ENCODE measurements at regions not wholly inside any gene's neighbourhood (a gene's known extent, or its start where the extent isn't known, plus 50 kb on each side); places are given as distances from the start of the nearest gene placed in this dataset.

GRCh38 chr12:119262388-119262787 is 72.1 kb upstream of the CCDC60 start:
- Histone ChIP-seq H4K5ac (ENCODE audit: insufficient read length, low read depth, low read length) (no peak overlapping the region), H4K91ac (ENCODE audit: insufficient read length, low read depth, low read length) (no peak overlapping the region), H4K8ac (replicated peaks; ENCODE audit: insufficient read length, low read depth, low read length) (no peak overlapping the region), H3K27ac (ENCODE audit: insufficient read length, low read depth, low read length) (no peak overlapping the region), H3K27me3 (ENCODE audit: insufficient read depth, low read length) (no peaks in the 10 kb centered on the region), H3K9ac (ENCODE audit: extremely low read depth, insufficient read length, low read length) (no peak overlapping the region), H2BK20ac (ENCODE audit: low read depth, low read length, poor library complexity, severe bottlenecking) (no peak overlapping the region), H3K23ac (ENCODE audit: insufficient read length, low read depth, low read length) (no peak overlapping the region), H2AFZ (ENCODE audit: low read length) (no peak overlapping the region), H2BK12ac (ENCODE audit: insufficient read length, low read depth, low read length) (no peak overlapping the region), H3K18ac (ENCODE audit: insufficient read length, low read depth, low read length) (no peak overlapping the region), H3K14ac (ENCODE audit: insufficient read depth, low read length) (no peak overlapping the region), H3K4me2 (ENCODE audit: insufficient read depth, insufficient read length, low read length) (no peak overlapping the region), H2BK15ac (ENCODE audit: low read depth, low read length) (no peak overlapping the region), H3K79me2 (ENCODE audit: insufficient read depth, low read length) (no peaks in the 10 kb centered on the region), H2AK5ac (ENCODE audit: insufficient read length, low read length) (no peak overlapping the region), H4K20me1 (ENCODE audit: control insufficient read depth, insufficient read depth, insufficient read length) (no peaks in the 10 kb centered on the region), H3K79me1 (ENCODE audit: insufficient read depth, low read depth, low read length, poor library complexity, severe bottlenecking) (no peaks in the 10 kb centered on the region), H2BK120ac (ENCODE audit: low read depth, low read length, poor library complexity, severe bottlenecking) (no peak overlapping the region), H2BK5ac (ENCODE audit: insufficient read length, low read length) (no peak overlapping the region), H3K4ac (ENCODE audit: low read depth, low read length) (no peak overlapping the region), H3K23me2 (ENCODE audit: insufficient read length, low read depth, low read length, poor library complexity, severe bottlenecking) (no peaks in the 10 kb centered on the region), H3K9me3 (ENCODE audit: control insufficient read depth, low read depth, low read length) (peaks cover under 1% of the 10 kb centered on the region), H3T11ph (ENCODE audit: low read length) (no peak overlapping the region), H3K56ac (ENCODE audit: insufficient read length, low read depth, low read length) (no peak overlapping the region), H3K4me1 (ENCODE audit: insufficient read depth, low read length) (no peaks in the 10 kb centered on the region; the same call in 1 of the 2 replicates)
- Mint-ChIP-seq H3K36me3 (ENCODE audit: insufficient read depth in 1 of 3, low read depth in 3 of 3) (peaks cover 3 to 24% (median 11%) of the 10 kb centered on the region in 3 experiments; a peak in 6 of 7 replicates), H3K9me3 (peaks cover 19 to 20% of the 10 kb centered on the region in 2 experiments), H3K27ac (no peak overlapping the region; a peak in 1 of 7 replicates), H3K4me3 (no peak overlapping the region), H3K4me1 (peaks cover 19 to 20% of the 10 kb centered on the region in 2 experiments), H3K27me3 (ENCODE audit: low read depth) (peaks cover 7% of the 10 kb centered on the region; the same call in 1 of the 2 replicates)
- no CpG with 5 or more reads among the region's 2 CpGs for WGBS (ENCODE audit: extremely low coverage, insufficient read length, low lambda C conversion rate)
- DNase-seq: no peak
- no peak for TF ChIP-seq CTCF (conservative IDR thresholded peaks at IDR 0.05)

Measured in H9 (cell line).